Mesenchymal stem cell (in vitro differentiated cells and primary cell): ENCODE measurements at regions not wholly inside any gene's neighbourhood (a gene's known extent, or its start where the extent isn't known, plus 50 kb on each side); places are given as distances from the start of the nearest gene placed in this dataset.

Experiments
- DNase-seq: peaks from one replicate; pipeline ENCODE4 v3.0.0-alpha.2; 2013
- H2AFZ ChIP-seq: one replicate; pipeline ENCODE4 v1.6.1; 2013; ENCODE audit warnings: low read depth, mild to moderate bottlenecking, control low read depth, inconsistent platforms, low read length, moderate library complexity
- H2AK5ac ChIP-seq: 2 replicates; pipeline ENCODE4 v1.6.1; 2013; ENCODE audit warnings: low read length, moderate library complexity, mild to moderate bottlenecking, inconsistent platforms; ENCODE audit not compliant: severe bottlenecking
- H2BK120ac ChIP-seq: one replicate; pipeline ENCODE4 v1.6.1; 2013; ENCODE audit warnings: low read depth, mild to moderate bottlenecking, inconsistent platforms, low read length, moderate library complexity
- H2BK12ac ChIP-seq, 2 experiments: one replicate each; pipeline ENCODE4 v1.6.1; 2013; ENCODE audit warnings: inconsistent platforms in 2 of 2, low read length in 2 of 2, mild to moderate bottlenecking in 2 of 2, moderate library complexity in 2 of 2, control low read depth in 1 of 2
- H2BK15ac ChIP-seq: one replicate; pipeline ENCODE4 v1.6.1; 2013; ENCODE audit warnings: mild to moderate bottlenecking, low read depth, inconsistent platforms; ENCODE audit not compliant: poor library complexity, severe bottlenecking
- H2BK5ac ChIP-seq: 2 replicates; pipeline ENCODE4 v1.6.1; 2013; ENCODE audit warnings: low read depth, mild to moderate bottlenecking, low read length, control low read depth, inconsistent platforms; ENCODE audit not compliant: poor library complexity, severe bottlenecking
- H3K14ac ChIP-seq, 2 experiments: one replicate each; pipeline ENCODE4 v1.6.1; 2013; ENCODE audit warnings: inconsistent platforms in 2 of 2, low read length in 2 of 2, control low read depth in 1 of 2, mild to moderate bottlenecking in 1 of 2, moderate library complexity in 1 of 2
- H3K18ac ChIP-seq, 2 experiments: one replicate each; pipeline ENCODE4 v1.6.1; 2013; ENCODE audit warnings: inconsistent platforms in 2 of 2, low read length in 2 of 2, control low read depth in 1 of 2, low read depth in 1 of 2, mild to moderate bottlenecking in 1 of 2
- H3K23ac ChIP-seq, 2 experiments: one replicate each; pipeline ENCODE4 v1.6.1; 2013; ENCODE audit warnings: inconsistent platforms in 2 of 2, low read length in 2 of 2, mild to moderate bottlenecking in 2 of 2, moderate library complexity in 2 of 2, control low read depth in 1 of 2
- H3K27ac ChIP-seq: 2 replicates; pipeline ENCODE4 v1.5.1; 2013; ENCODE audit warnings: mild to moderate bottlenecking, moderate library complexity, low read length, control low read depth, inconsistent platforms; ENCODE audit not compliant: poor library complexity, severe bottlenecking
- H3K27me3 ChIP-seq, 2 experiments: 2 replicates each; pipeline versions ENCODE4 v1.6.1 to v1.7.0; 2013; ENCODE audit warnings: low read length in 2 of 2, mild to moderate bottlenecking in 2 of 2, moderate library complexity in 2 of 2, control low read depth in 1 of 2, inconsistent platforms in 1 of 2; ENCODE audit not compliant: control insufficient read depth in 1 of 2, insufficient read depth in 1 of 2
- H3K36me3 ChIP-seq, 2 experiments: 2 replicates each; pipeline versions ENCODE4 v1.6.1 to v1.7.0; 2013; ENCODE audit warnings: low read length in 2 of 2, control low read depth in 1 of 2, inconsistent platforms in 1 of 2, low read depth in 1 of 2, mild to moderate bottlenecking in 1 of 2; ENCODE audit not compliant: insufficient read depth in 2 of 2, control insufficient read depth in 1 of 2
- H3K4ac ChIP-seq, 2 experiments: one replicate each; pipeline ENCODE4 v1.6.1; 2013; ENCODE audit warnings: inconsistent platforms in 2 of 2, low read length in 2 of 2, mild to moderate bottlenecking in 2 of 2, moderate library complexity in 2 of 2, control low read depth in 1 of 2, low read depth in 1 of 2
- H3K4me1 ChIP-seq: 2 replicates; pipeline ENCODE4 v1.6.1; 2013; ENCODE audit warnings: low read depth, low read length, control low read depth; ENCODE audit not compliant: control insufficient read depth, insufficient read depth
- H3K4me2 ChIP-seq: 2 replicates; pipeline ENCODE4 v1.6.1; 2013; ENCODE audit warnings: low read length, mild to moderate bottlenecking, inconsistent platforms; ENCODE audit not compliant: poor library complexity, severe bottlenecking
- H3K4me3 ChIP-seq, 2 experiments: 2 replicates each; pipeline versions ENCODE4 v1.5.1 to v1.7.0; 2013; ENCODE audit warnings: low read length in 2 of 2, mild to moderate bottlenecking in 2 of 2, control low read depth in 1 of 2, low read depth in 1 of 2; ENCODE audit not compliant: insufficient read depth in 1 of 2
- H3K79me1 ChIP-seq: replicated peaks from 2 replicates; pipeline ENCODE4 v1.6.1; 2013; ENCODE audit warnings: mild to moderate bottlenecking, control low read depth, low read length, inconsistent platforms; ENCODE audit not compliant: poor library complexity, severe bottlenecking
- H3K9ac ChIP-seq: 2 replicates; pipeline ENCODE4 v1.7.0; 2013; ENCODE audit warnings: mild to moderate bottlenecking, low read length, moderate library complexity
- H3K9me3 ChIP-seq: 2 replicates; pipeline ENCODE4 v1.7.0; 2013; ENCODE audit warnings: mild to moderate bottlenecking, low read length; ENCODE audit not compliant: control insufficient read depth
- H4K8ac ChIP-seq: one replicate; pipeline ENCODE4 v1.6.1; 2013; ENCODE audit warnings: inconsistent platforms, mild to moderate bottlenecking, low read length, moderate library complexity
- H4K91ac ChIP-seq: one replicate; pipeline ENCODE4 v1.6.1; 2013; ENCODE audit warnings: mild to moderate bottlenecking, low read length, inconsistent platforms
- whole genome bisulfite sequencing: methylation state at CpG from one replicate; pipeline ENCODE4 v1.1.7; 2013; ENCODE audit warnings: mixed read lengths; 5-methylcytosine and 5-hydroxymethylcytosine counted together

- Histone ChIP-seq H3K79me1 (no peaks in the 10 kb centered on the region), H2BK12ac (no peak overlapping the region), H3K14ac (no peak overlapping the region), H2AK5ac (no peak overlapping the region), H3K4me2 (no peak overlapping the region), H3K18ac (no peak overlapping the region), H3K27me3 (no peaks in the 10 kb centered on the region), H4K8ac (no peak overlapping the region), H3K27ac (no peak overlapping the region), H3K9me3 (peaks cover 13% of the 10 kb centered on the region), H4K91ac (no peak overlapping the region), H2AFZ (no peak overlapping the region), H3K4me3 (no peak overlapping the region), H3K36me3 (no peaks in the 10 kb centered on the region), H2BK5ac (no peak overlapping the region), H3K4ac (no peak overlapping the region), H3K4me1 (no peaks in the 10 kb centered on the region), H2BK120ac (no peak overlapping the region), H2BK15ac (no peak overlapping the region), H3K9ac (no peak overlapping the region), H3K23ac (no peak overlapping the region)
- no peak for DNase-seq
Measured at GRCh38 chr2:142339261-142339660, 208.4 kb upstream of the LRP1B start.

- Histone ChIP-seq H3K14ac (no peak overlapping the region), H4K8ac (no peak overlapping the region), H3K79me1 (no peaks in the 10 kb centered on the region), H3K23ac (no peak overlapping the region), H4K91ac (no peak overlapping the region), H2BK120ac (no peak overlapping the region), H3K4me2 (no peak overlapping the region), H2BK12ac (no peak overlapping the region), H2AFZ (no peak overlapping the region), H3K9ac (no peak overlapping the region), H3K9me3 (peaks cover 8% of the 10 kb centered on the region), H3K4ac (no peak overlapping the region), H2AK5ac (no peak overlapping the region), H3K27me3 (no peaks in the 10 kb centered on the region), H2BK5ac (no peak overlapping the region), H3K4me3 (no peak overlapping the region), H3K27ac (no peak overlapping the region), H3K18ac (no peak overlapping the region), H3K4me1 (no peaks in the 10 kb centered on the region), H2BK15ac (no peak overlapping the region), H3K36me3 (no peaks in the 10 kb centered on the region)
- DNase-seq, result no peak
- WGBS, result 60% methylated on average over 1 of the region's 2 CpGs
Measured at GRCh38 chr2:142332196-142332595, 201.4 kb upstream of the LRP1B start.

DNA sequence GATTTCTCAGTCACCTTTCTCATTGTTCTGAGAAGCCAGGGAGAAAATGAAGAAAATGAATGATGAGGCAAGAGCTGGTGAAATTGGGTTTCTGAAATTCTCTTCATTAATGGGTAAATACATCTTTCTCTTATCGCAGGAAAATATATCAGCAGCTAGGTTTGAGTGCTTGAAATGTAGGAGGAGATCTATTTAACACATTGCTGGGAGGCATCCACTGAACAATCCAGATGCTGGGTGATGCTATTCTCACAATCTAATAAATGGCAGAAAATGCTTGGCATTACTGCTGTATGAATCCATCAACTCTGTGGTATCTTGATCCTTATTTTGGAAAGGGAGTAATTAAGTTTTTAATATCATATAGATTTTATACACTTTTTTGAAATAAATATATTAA, 199.6 kb upstream of the LRP1B start:
- Histone ChIP-seq H3K27ac (no peak overlapping the region), H4K8ac (no peak overlapping the region), H3K9me3 (peaks cover 5% of the 10 kb centered on the region), H2BK12ac (no peak overlapping the region), H3K4ac (no peak overlapping the region), H3K4me2 (no peak overlapping the region), H3K9ac (no peak overlapping the region), H3K36me3 (no peaks in the 10 kb centered on the region), H3K79me1 (no peaks in the 10 kb centered on the region), H3K18ac (no peak overlapping the region), H2AK5ac (no peak overlapping the region), H2BK120ac (no peak overlapping the region), H2BK15ac (no peak overlapping the region), H3K23ac (no peak overlapping the region), H2BK5ac (no peak overlapping the region), H2AFZ (no peak overlapping the region), H3K14ac (no peak overlapping the region), H3K4me3 (no peak overlapping the region), H3K27me3 (no peaks in the 10 kb centered on the region), H4K91ac (no peak overlapping the region), H3K4me1 (no peaks in the 10 kb centered on the region)
- DNase-seq, result no peak
- 100% methylated on average over 1 of the region's 1 CpG for WGBS

DNA sequence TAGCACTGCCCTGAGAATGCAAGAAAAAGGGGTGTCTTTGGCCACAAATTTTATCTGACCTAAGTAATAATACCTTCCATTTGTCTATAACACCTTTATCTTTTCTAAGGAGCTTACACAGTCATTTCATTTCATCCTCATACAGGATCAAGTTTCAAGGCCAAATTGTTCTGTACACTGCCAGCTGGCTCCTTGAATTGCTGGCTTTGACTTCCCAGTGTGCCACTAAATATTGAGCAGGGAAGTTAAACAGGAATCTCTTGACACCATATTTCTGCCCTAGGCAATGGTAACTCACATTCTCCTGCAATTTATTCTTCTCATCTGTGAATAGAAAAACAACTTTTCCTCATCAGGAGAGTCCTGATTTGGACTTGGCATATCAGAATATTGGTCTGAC, 195.1 kb upstream of the LRP1B start:
- Histone ChIP-seq H2BK15ac (no peak overlapping the region), H3K79me1 (no peaks in the 10 kb centered on the region), H3K27ac (no peak overlapping the region), H3K4ac (no peak overlapping the region), H3K9me3 (no peaks in the 10 kb centered on the region), H2BK120ac (no peak overlapping the region), H3K9ac (no peak overlapping the region), H2BK5ac (no peak overlapping the region), H2AFZ (no peak overlapping the region), H3K14ac (no peak overlapping the region), H3K4me2 (no peak overlapping the region), H3K23ac (no peak overlapping the region), H3K36me3 (no peaks in the 10 kb centered on the region), H2BK12ac (no peak overlapping the region), H2AK5ac (no peak overlapping the region), H3K27me3 (no peaks in the 10 kb centered on the region), H4K8ac (no peak overlapping the region), H3K18ac (no peak overlapping the region), H3K4me3 (no peak overlapping the region), H3K4me1 (no peaks in the 10 kb centered on the region), H4K91ac (no peak overlapping the region)
- no peak for DNase-seq
